ENCODE measurements at regions not wholly inside any gene's neighbourhood (a gene's known extent, or its start where the extent isn't known, plus 50 kb on each side); places are given as distances from the start of the nearest gene placed in this dataset.

DNA sequence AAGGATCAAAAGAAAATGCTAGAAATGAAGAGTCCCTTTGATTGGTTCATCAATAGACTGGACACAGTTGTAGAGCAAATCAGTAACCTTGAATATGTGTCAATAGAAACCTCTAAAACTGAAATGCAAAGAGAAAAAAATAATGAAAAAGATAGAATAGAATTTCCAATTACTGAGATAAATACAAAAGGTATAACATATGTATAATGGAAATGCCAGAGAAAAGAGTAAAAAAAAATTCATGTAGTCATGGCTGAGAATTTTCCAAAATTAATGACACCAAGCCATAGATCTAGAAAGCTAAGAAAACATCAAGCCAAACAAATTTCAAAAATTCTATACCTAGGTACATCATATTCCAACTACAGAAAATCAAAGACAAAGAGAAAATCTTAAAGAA is 62.0 kb upstream of the HGF start:
- TF ChIP-seq, protein P1, sequence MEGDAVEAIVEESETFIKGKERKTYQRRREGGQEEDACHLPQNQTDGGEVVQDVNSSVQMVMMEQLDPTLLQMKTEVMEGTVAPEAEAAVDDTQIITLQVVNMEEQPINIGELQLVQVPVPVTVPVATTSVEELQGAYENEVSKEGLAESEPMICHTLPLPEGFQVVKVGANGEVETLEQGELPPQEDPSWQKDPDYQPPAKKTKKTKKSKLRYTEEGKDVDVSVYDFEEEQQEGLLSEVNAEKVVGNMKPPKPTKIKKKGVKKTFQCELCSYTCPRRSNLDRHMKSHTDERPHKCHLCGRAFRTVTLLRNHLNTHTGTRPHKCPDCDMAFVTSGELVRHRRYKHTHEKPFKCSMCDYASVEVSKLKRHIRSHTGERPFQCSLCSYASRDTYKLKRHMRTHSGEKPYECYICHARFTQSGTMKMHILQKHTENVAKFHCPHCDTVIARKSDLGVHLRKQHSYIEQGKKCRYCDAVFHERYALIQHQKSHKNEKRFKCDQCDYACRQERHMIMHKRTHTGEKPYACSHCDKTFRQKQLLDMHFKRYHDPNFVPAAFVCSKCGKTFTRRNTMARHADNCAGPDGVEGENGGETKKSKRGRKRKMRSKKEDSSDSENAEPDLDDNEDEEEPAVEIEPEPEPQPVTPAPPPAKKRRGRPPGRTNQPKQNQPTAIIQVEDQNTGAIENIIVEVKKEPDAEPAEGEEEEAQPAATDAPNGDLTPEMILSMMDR (IDR thresholded peaks at IDR 0.05; ENCODE audit: low read depth, low read length, missing input control) = no peak
- TF ChIP-seq GABPA (IDR thresholded peaks at IDR 0.05 in 1 of 2, conservative IDR thresholded peaks at IDR 0.05 in 1 of 2) (no peak), SP1 (IDR thresholded peaks at IDR 0.05) (no peak), YY1 (IDR thresholded peaks at IDR 0.05) (no peak), FOXA1 (IDR thresholded peaks at IDR 0.05) (no peak), EGR1 (IDR thresholded peaks at IDR 0.05; ENCODE audit: low read depth in 2 of 2) (no peak), FOXA2 (IDR thresholded peaks at IDR 0.05) (no peak), RAD21 (IDR thresholded peaks at IDR 0.05) (no peak), TAF1 (conservative IDR thresholded peaks at IDR 0.05) (no peak)
- TF ChIP-seq, protein P2, sequence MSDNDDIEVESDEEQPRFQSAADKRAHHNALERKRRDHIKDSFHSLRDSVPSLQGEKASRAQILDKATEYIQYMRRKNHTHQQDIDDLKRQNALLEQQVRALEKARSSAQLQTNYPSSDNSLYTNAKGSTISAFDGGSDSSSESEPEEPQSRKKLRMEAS (IDR thresholded peaks at IDR 0.05) = no peak
- TF ChIP-seq, protein P3, sequence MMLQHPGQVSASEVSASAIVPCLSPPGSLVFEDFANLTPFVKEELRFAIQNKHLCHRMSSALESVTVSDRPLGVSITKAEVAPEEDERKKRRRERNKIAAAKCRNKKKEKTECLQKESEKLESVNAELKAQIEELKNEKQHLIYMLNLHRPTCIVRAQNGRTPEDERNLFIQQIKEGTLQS (IDR thresholded peaks at IDR 0.05) = no peak
